Progenitor cell of endocrine pancreas (in vitro differentiated cells): ENCODE measurements at regions not wholly inside any gene's neighbourhood (a gene's known extent, or its start where the extent isn't known, plus 50 kb on each side); places are given as distances from the start of the nearest gene placed in this dataset.

Source experiments
- DNase-seq: peaks from one replicate; pipeline ENCODE4 v3.0.0; 2021; ENCODE audit warnings: low spot score; ENCODE audit not compliant: unreplicated experiment
- H3K27ac Mint-ChIP-seq: 2 replicates; pipeline ENCODE4 v1.8.0; 2021; ENCODE audit warnings: mild to moderate bottlenecking, moderate library complexity, mixed read lengths
- H3K27me3 Mint-ChIP-seq: 2 replicates; pipeline ENCODE4 v1.8.0; 2021; ENCODE audit warnings: mixed read lengths
- H3K36me3 Mint-ChIP-seq: 2 replicates; pipeline ENCODE4 v1.8.0; 2022; ENCODE audit warnings: mixed read lengths; ENCODE audit not compliant: insufficient read depth
- H3K4me1 Mint-ChIP-seq: 2 replicates; pipeline ENCODE4 v1.8.0; 2021; ENCODE audit warnings: low read depth, mixed read lengths
- H3K4me3 Mint-ChIP-seq: 2 replicates; pipeline ENCODE4 v1.8.0; 2021; ENCODE audit warnings: low read depth, mild to moderate bottlenecking, moderate library complexity, mixed read lengths
- H3K9me3 Mint-ChIP-seq: 2 replicates; pipeline ENCODE4 v1.8.0; 2021; ENCODE audit warnings: low read depth, mixed read lengths
- CTCF ChIP-seq: fragments of 200-600 bp; sonication (generic); IDR thresholded peaks from one replicate; pipeline ENCODE4 v1.5.0; 2021; ENCODE audit warnings: antibody characterized with exemption, mild to moderate bottlenecking; ENCODE audit not compliant: unreplicated experiment

GRCh38 chr6:166729658-166730057 lies 102.6 kb upstream of the RPS6KA2 start:
- Mint-ChIP-seq H3K4me1 (peaks cover 6% of the 10 kb centered on the region), H3K4me3 (no peak overlapping the region), H3K36me3 (no peaks in the 10 kb centered on the region), H3K9me3 (no peaks in the 10 kb centered on the region), H3K27ac (no peak overlapping the region), H3K27me3 (peaks cover 68% of the 10 kb centered on the region)
- no peak for DNase-seq
- TF ChIP-seq CTCF: no peak

- DNase-seq: no peak
- Mint-ChIP-seq H3K36me3 (no peaks in the 10 kb centered on the region), H3K4me1 (peaks cover 6% of the 10 kb centered on the region), H3K27me3 (peaks cover 65% of the 10 kb centered on the region), H3K9me3 (no peaks in the 10 kb centered on the region), H3K4me3 (no peak overlapping the region), H3K27ac (no peak overlapping the region)
- TF ChIP-seq CTCF: no peak
Measured at GRCh38 chr6:166728884-166729530, 102.0 kb upstream of the RPS6KA2 start.

GRCh38 chr6:166726201-166726600 lies 99.2 kb upstream of the RPS6KA2 start:
- H3K4me3 Mint-ChIP-seq: no peak overlapping the region
- H3K9me3 Mint-ChIP-seq: no peaks in the 10 kb centered on the region
- no peak for DNase-seq
- TF ChIP-seq CTCF: no peak
- peaks cover 56% of the 10 kb centered on the region for H3K27me3 Mint-ChIP-seq
- H3K4me1 Mint-ChIP-seq: peaks cover 6% of the 10 kb centered on the region
- H3K36me3 Mint-ChIP-seq: no peaks in the 10 kb centered on the region
- H3K27ac Mint-ChIP-seq: no peak overlapping the region

GRCh38 chr6:166725571-166725970 lies 98.5 kb upstream of the RPS6KA2 start:
- H3K36me3 Mint-ChIP-seq: no peaks in the 10 kb centered on the region
- no peak overlapping the region for H3K4me3 Mint-ChIP-seq
- no peak for DNase-seq
- peaks cover 58% of the 10 kb centered on the region for H3K27me3 Mint-ChIP-seq
- peaks cover 6% of the 10 kb centered on the region for H3K4me1 Mint-ChIP-seq
- no peaks in the 10 kb centered on the region for H3K9me3 Mint-ChIP-seq
- no peak for TF ChIP-seq CTCF
- H3K27ac Mint-ChIP-seq: no peak overlapping the region

DNA sequence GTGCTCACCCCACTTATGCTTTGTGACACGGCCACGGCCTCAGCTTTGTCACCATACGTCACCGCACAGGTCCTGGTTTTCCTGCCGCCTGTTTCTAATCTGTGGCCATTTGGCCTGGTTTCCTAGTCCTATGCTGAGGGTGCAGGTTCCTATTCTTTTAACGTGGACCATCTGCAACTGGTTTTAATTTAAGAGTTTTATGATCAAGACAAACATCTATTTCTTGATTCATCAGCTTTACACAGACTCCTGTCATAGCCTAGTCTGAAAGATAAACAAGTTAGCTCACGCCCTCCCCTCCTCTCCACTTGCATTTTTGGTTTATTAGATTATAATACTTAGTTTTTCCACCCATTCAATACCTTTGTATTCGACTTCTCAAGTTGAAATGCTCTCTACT lies 97.5 kb upstream of the RPS6KA2 start:
- no peak for DNase-seq
- Mint-ChIP-seq H3K27me3 (peaks cover 57% of the 10 kb centered on the region), H3K4me3 (no peak overlapping the region), H3K27ac (no peak overlapping the region), H3K4me1 (peaks cover 6% of the 10 kb centered on the region), H3K36me3 (no peaks in the 10 kb centered on the region), H3K9me3 (no peaks in the 10 kb centered on the region)
- TF ChIP-seq CTCF: no peak
